ENCODE measurements at regions not wholly inside any gene's neighbourhood (a gene's known extent, or its start where the extent isn't known, plus 50 kb on each side); places are given as distances from the start of the nearest gene placed in this dataset.
"Not testable (repeated sequence)": the region's sequence is repeated elsewhere in the genome, so short reads cannot be mapped to it uniquely, and the experiment has no call there.

DNA sequence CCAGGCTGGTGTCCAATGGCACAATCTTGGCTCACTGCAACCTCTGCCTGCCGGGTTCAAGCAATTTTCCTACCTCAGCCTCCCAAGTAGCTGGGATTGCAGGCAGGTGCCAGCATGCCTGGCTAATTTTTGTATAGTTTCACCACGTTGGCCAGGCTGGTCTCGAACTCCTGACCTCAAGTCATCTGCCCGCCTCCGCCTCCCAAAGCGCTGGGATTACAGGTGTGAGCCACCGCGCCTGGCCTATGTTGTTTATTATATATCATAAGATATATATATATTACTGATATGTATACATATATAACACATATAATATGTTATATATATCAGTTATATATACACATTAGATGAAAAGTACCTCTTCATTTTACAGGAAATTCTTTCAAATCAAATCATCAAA, 914.7 kb downstream of the FOXD4L5 start:
- H3K27me3 ChIP-seq (replicated peaks); DNase-seq; H3K36me3 ChIP-seq (replicated peaks); H3K4me3 ChIP-seq (ENCODE audit: low read depth, low read length); H3K27ac ChIP-seq; in situ Hi-C loops (cut with HindIII; ENCODE audit: low pct_ligation_motif_present, low sequenced_read_pairs): not testable (repeated sequence)

DNA sequence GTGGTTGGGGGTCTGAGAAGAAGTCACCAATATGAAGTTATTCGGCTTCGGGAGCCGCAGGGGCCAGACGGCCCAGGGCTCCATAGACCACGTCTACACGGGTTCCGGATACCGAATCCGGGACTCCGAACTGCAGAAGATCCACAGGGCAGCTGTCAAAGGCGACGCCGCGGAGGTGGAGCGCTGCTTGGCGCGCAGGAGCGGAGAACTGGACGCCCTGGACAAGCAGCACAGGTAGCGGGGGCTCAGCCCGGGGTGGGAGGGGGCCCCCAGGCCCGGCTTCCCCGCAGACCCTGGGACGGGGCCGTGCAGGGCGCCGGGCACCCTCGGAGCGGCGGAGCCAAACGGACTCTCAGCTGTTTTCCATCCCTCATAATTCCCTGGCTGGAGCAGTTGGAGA, 915.4 kb downstream of the FOXD4L5 start:
- H3K27ac ChIP-seq; DNase-seq; in situ Hi-C loops (cut with HindIII; ENCODE audit: low pct_ligation_motif_present, low sequenced_read_pairs); H3K36me3 ChIP-seq (replicated peaks); H3K4me3 ChIP-seq (ENCODE audit: low read depth, low read length); H3K27me3 ChIP-seq (replicated peaks): not testable (repeated sequence)

DNA sequence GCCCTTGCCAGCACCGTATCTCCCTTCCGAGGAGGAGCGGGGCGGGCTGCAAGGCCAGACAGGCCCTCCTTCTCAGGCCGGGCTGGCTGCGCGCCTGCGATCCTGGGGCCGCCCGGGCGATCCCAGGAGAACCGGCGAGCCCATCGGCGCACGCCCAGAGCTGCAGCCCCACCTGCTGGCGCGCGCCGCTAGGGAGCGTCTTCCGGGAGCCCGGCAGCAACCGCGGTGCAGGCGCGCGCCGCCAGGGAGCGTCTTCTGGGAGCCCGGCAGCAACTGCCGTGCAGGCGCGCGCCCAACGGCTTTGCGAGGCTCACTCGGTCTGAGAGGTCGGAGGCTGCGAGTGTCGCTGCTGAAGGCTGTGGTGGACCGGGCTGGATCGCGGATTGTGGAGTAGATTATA, 915.9 kb downstream of the FOXD4L5 start:
- H3K4me3 ChIP-seq (ENCODE audit: low read depth, low read length); H3K36me3 ChIP-seq (replicated peaks); H3K27me3 ChIP-seq (replicated peaks); in situ Hi-C loops (cut with HindIII; ENCODE audit: low pct_ligation_motif_present, low sequenced_read_pairs); H3K27ac ChIP-seq: not testable (repeated sequence)
- DNase-seq: peak; percentile 33
- TF ChIP-seq, protein P1, sequence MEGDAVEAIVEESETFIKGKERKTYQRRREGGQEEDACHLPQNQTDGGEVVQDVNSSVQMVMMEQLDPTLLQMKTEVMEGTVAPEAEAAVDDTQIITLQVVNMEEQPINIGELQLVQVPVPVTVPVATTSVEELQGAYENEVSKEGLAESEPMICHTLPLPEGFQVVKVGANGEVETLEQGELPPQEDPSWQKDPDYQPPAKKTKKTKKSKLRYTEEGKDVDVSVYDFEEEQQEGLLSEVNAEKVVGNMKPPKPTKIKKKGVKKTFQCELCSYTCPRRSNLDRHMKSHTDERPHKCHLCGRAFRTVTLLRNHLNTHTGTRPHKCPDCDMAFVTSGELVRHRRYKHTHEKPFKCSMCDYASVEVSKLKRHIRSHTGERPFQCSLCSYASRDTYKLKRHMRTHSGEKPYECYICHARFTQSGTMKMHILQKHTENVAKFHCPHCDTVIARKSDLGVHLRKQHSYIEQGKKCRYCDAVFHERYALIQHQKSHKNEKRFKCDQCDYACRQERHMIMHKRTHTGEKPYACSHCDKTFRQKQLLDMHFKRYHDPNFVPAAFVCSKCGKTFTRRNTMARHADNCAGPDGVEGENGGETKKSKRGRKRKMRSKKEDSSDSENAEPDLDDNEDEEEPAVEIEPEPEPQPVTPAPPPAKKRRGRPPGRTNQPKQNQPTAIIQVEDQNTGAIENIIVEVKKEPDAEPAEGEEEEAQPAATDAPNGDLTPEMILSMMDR (IDR thresholded peaks at IDR 0.05; ENCODE audit: low read depth, low read length, missing control alignments): peak; percentile 35

DNA sequence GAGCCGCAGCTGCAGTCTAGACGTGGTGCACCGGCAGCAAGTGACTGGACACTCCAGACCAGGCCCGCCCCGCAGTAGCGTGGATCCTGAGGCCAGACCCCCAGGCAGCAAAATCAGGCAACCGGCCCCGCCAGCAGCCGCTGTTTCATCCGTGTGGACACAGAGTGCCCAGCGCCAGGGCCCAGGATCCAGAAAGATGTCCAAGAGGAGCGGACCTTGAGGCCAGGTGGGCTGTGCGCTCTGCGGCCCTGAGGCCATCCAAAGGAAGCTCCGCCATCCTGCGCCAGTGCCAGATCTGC, 916.4 kb downstream of the FOXD4L5 start:
- H3K27ac ChIP-seq; H3K27me3 ChIP-seq (replicated peaks); in situ Hi-C loops (cut with HindIII; ENCODE audit: low pct_ligation_motif_present, low sequenced_read_pairs); H3K4me3 ChIP-seq (ENCODE audit: low read depth, low read length); H3K36me3 ChIP-seq (replicated peaks); DNase-seq: not testable (repeated sequence)

DNA sequence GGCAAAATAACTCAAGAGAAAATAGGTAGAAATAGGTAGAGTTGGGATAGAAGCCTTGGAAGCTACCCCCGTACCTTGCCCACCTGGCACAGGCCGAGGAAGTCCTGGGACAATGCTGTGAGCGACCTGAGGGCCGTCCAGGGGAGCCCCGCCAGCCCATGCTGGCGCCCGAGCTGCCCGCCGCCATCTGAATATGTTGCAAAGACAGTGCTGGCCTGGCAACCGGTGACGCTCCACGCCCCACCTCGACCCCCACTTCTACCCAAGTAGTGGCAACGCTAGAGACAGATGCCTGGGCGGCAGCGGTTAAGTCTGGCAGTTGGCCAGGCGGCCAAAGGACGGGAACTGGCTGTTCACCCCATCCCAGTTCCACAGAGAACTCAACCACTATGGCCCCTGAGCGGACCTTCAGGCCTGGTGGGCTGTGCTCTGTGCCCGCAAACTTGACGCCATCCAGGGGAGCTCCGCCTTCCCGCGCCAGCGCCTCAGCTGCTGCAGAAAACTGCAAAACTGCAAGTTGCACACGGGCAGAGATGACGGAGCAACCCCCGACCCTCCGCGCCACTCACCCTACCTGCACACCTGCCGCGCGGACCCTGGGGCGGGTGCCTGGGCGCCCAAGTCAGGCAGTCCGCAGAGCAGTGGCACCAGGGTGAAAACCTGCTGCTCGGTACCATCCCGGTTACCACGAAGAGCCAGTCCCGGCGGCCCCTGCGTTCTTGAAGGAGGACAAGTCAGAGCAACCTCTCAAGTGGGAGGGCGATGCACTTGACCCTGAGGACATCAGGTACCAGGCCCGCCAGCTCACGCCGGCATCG, 917.0 kb downstream of the FOXD4L5 start:
- in situ Hi-C loops (cut with HindIII; ENCODE audit: low pct_ligation_motif_present, low sequenced_read_pairs); DNase-seq; H3K4me3 ChIP-seq (ENCODE audit: low read depth, low read length): not testable (repeated sequence)

More for the DNA sequence above, 917.0 kb downstream of the FOXD4L5 start:
- not testable (repeated sequence) for H3K36me3 ChIP-seq (replicated peaks); H3K27ac ChIP-seq; H3K27me3 ChIP-seq (replicated peaks)
